ENCODE measurements at regions not wholly inside any gene's neighbourhood (a gene's known extent, or its start where the extent isn't known, plus 50 kb on each side); places are given as distances from the start of the nearest gene placed in this dataset.
A peak's percentile ranks its signal among the peaks of the same experiment; 100 is the strongest.

- ATAC-seq (no peak), DNase-seq (no peak)
- intact Hi-C loops (cut with micrococcal nuclease), result no loop called here
Measured at GRCh38 chr2:239568601-239569000, 167.8 kb upstream of the HDAC4 start.

GRCh38 chr2:239567786-239568185, 167.0 kb upstream of the HDAC4 start:
- DNase-seq (no peak), ATAC-seq (no peak)
- intact Hi-C loops (cut with micrococcal nuclease), result no loop called here

GRCh38 chr2:239566995-239567568, 166.3 kb upstream of the HDAC4 start:
- intact Hi-C loops (cut with micrococcal nuclease), result no loop called here
- no peak for ATAC-seq

GRCh38 chr2:239566162-239566994, 165.6 kb upstream of the HDAC4 start:
- no peak for DNase-seq
- intact Hi-C loops (cut with micrococcal nuclease), result no loop called here
- ATAC-seq, result no peak

More at GRCh38 chr2:239566995-239567568, 166.3 kb upstream of the HDAC4 start:
- no peak for DNase-seq

GRCh38 chr2:239564587-239564986, 163.8 kb upstream of the HDAC4 start:
- ATAC-seq (no peak), DNase-seq (no peak)
- intact Hi-C loops (cut with micrococcal nuclease), result no loop called here

- no peak for ATAC-seq
Measured at GRCh38 chr2:239563561-239563960, 162.7 kb upstream of the HDAC4 start.

GRCh38 chr2:239561446-239562001, 160.7 kb upstream of the HDAC4 start:
- DNase-seq (peak; percentile 61), ATAC-seq (peak; percentile 73)
- intact Hi-C loops (cut with micrococcal nuclease), result no loop called here

More at GRCh38 chr2:239563561-239563960, 162.7 kb upstream of the HDAC4 start:
- no peak for DNase-seq
- intact Hi-C loops (cut with micrococcal nuclease), result no loop called here

- intact Hi-C loops (cut with micrococcal nuclease), result no loop called here
- DNase-seq, result no peak
- no peak for ATAC-seq
Measured at GRCh38 chr2:239559417-239560261, 158.8 kb upstream of the HDAC4 start.

- DNase-seq (no peak), ATAC-seq (no peak)
- intact Hi-C loops (cut with micrococcal nuclease), result no loop called here
Measured at GRCh38 chr2:239558661-239559060, 157.8 kb upstream of the HDAC4 start.

GRCh38 chr2:239557516-239557915, 156.7 kb upstream of the HDAC4 start:
- DNase-seq, result no peak
- intact Hi-C loops (cut with micrococcal nuclease), result no loop called here
- no peak for ATAC-seq

- DNase-seq (no peak), ATAC-seq (no peak)
- intact Hi-C loops (cut with micrococcal nuclease), result no loop called here
Measured at GRCh38 chr2:239555571-239555905, 154.7 kb upstream of the HDAC4 start.

GRCh38 chr2:239554766-239555570, 154.1 kb upstream of the HDAC4 start:
- ATAC-seq (no peak), DNase-seq (no peak)
- intact Hi-C loops (cut with micrococcal nuclease), result no loop called here

GRCh38 chr2:239553376-239554000, 152.7 kb upstream of the HDAC4 start:
- DNase-seq (no peak), ATAC-seq (no peak)
- intact Hi-C loops (cut with micrococcal nuclease), result no loop called here

- ATAC-seq (no peak), DNase-seq (no peak)
- intact Hi-C loops (cut with micrococcal nuclease), result no loop called here
Measured at GRCh38 chr2:239552213-239552926, 151.6 kb upstream of the HDAC4 start.

GRCh38 chr2:239551206-239551605, 150.4 kb upstream of the HDAC4 start:
- intact Hi-C loops (cut with micrococcal nuclease), result no loop called here
- ATAC-seq (no peak), DNase-seq (no peak)

GRCh38 chr2:239550357-239550756, 149.5 kb upstream of the HDAC4 start:
- intact Hi-C loops (cut with micrococcal nuclease), result no loop called here
- DNase-seq (no peak), ATAC-seq (no peak)

- ATAC-seq (no peak), DNase-seq (no peak)
- intact Hi-C loops (cut with micrococcal nuclease), result no loop called here
Measured at GRCh38 chr2:239549711-239550255, 149.0 kb upstream of the HDAC4 start.

All from left ventricle myocardium superior (tissue), 1 donor.